H1 (cell line): ENCODE measurements at regions not wholly inside any gene's neighbourhood (a gene's known extent, or its start where the extent isn't known, plus 50 kb on each side); places are given as distances from the start of the nearest gene placed in this dataset.

Experiments
- ATF2 ChIP-seq: IDR thresholded peaks from 2 replicates; pipeline ENCODE4 v1.6.1; 2012; ENCODE audit warnings: low read length, inconsistent platforms
- BCL11A ChIP-seq, 2 experiments: IDR thresholded peaks; one replicate each; pipeline ENCODE4 v1.6.1; 2011; ENCODE audit warnings: low read depth in 2 of 2, low read length in 2 of 2, mild to moderate bottlenecking in 2 of 2
- CHD7 ChIP-seq: fragments of 300-600 bp; sonication (generic); IDR thresholded peaks from 2 replicates; pipeline ENCODE4 v1.7.1; 2012; ENCODE audit warnings: low read length, moderate library complexity, mild to moderate bottlenecking, inconsistent platforms; ENCODE audit not compliant: insufficient replicate concordance
- EP300 ChIP-seq, 2 experiments: IDR thresholded peaks; 1 replicate in 1 of 2; 2 replicates in 1 of 2; pipeline ENCODE4 v1.6.1; 2011 to 2012; ENCODE audit warnings: low read depth in 2 of 2, low read length in 2 of 2, mild to moderate bottlenecking in 2 of 2, borderline replicate concordance in 1 of 2, inconsistent platforms in 1 of 2, moderate library complexity in 1 of 2
- KDM5A ChIP-seq: fragments of 200-600 bp; IDR thresholded peaks from 2 replicates; pipeline ENCODE4 v1.7.1; 2012; ENCODE audit warnings: mild to moderate bottlenecking, low read length, inconsistent platforms, mixed read lengths
- NANOG ChIP-seq: IDR thresholded peaks from 2 replicates; pipeline ENCODE4 v1.6.1; 2011; ENCODE audit warnings: low read length, low read depth, mild to moderate bottlenecking, inconsistent platforms; ENCODE audit not compliant: insufficient read depth, poor library complexity, severe bottlenecking
- PHF8 ChIP-seq: fragments of 200-600 bp; sonication (generic); conservative IDR thresholded peaks from 2 replicates; pipeline ENCODE4 v1.7.1; 2012; ENCODE audit warnings: low read depth, mild to moderate bottlenecking, inconsistent platforms, low read length, moderate library complexity
- TCF12 ChIP-seq: IDR thresholded peaks from 2 replicates; pipeline ENCODE4 v1.6.1; 2011; ENCODE audit warnings: low read depth, mild to moderate bottlenecking, low read length

DNA sequence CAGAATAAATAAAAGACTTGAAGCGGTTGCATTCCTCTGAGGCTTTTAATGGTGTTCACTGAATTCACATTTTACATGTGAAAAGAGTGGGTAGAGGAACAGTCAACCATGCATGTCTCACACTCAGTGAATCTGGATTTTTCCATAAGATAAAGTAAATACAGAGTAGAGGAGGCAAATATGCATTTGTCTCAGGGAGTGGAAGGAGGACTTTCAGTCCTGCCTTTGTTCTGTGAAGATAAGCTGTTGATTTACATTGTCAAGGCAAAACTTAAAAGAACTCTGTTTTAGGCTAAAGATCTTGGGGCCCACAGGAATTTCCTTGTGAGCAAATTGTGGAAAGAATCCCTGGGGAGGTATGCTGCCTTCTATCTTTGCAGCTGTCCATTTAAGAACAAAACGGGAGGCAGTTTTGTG is 825.3 kb upstream of the MBL2 start (continued):
- peak; percentile 51 for TF ChIP-seq CHD7
- TF ChIP-seq NANOG: peak; percentile 7
- TF ChIP-seq PHF8: no peak
- TF ChIP-seq EP300 (IDR thresholded peaks at IDR 0.05; ENCODE audit: borderline replicate concordance in 1 of 2, low read depth in 2 of 2, low read length in 2 of 2): 0 out of 3 replicates have a peak, but pooled peaks of 1 of the 2 experiments have one; percentile 31
- TF ChIP-seq TCF12: peak; percentile 84; the same call in 1 of the 2 replicates
- TF ChIP-seq ATF2: 0 out of 2 replicates have a peak, but pooled peaks have one; percentile 44
- no peak for TF ChIP-seq KDM5A
- peak in 1 of 2 experiments; percentile 29 for TF ChIP-seq BCL11A (IDR thresholded peaks at IDR 0.05; ENCODE audit: low read depth in 2 of 2, low read length in 2 of 2)
